DMS79 treated with DMSO at 0.1 percent for 48 hours (cell line): ENCODE measurements at regions not wholly inside any gene's neighbourhood (a gene's known extent, or its start where the extent isn't known, plus 50 kb on each side); places are given as distances from the start of the nearest gene placed in this dataset.

ENCODE experiments used
- DNase-seq: peaks from one replicate; lab custom pipeline; 2025; lab: John Stamatoyannopoulos, UW

GRCh38 chr15:46416544-46416943, 781.7 kb downstream of the SQOR start:
- DNase-seq, result no peak

- DNase-seq, result no peak
Observed at GRCh38 chr15:46420990-46421389, 786.2 kb downstream of the SQOR start.

- DNase-seq, result peak; percentile 29
Observed at GRCh38 chr15:46441294-46442062, 806.6 kb downstream of the SQOR start.

GRCh38 chr15:46442184-46442583, 807.4 kb downstream of the SQOR start:
- DNase-seq, result peak; percentile 18

GRCh38 chr15:46442901-46443590, 808.2 kb downstream of the SQOR start:
- no peak for DNase-seq

- DNase-seq, result no peak
Observed at GRCh38 chr15:46450112-46450809, 815.4 kb downstream of the SQOR start.

GRCh38 chr15:46450810-46451182, 816.0 kb downstream of the SQOR start:
- no peak for DNase-seq

- no peak for DNase-seq
Observed at GRCh38 chr15:46452297-46452820, 817.5 kb downstream of the SQOR start.

GRCh38 chr15:46456456-46456855, 821.6 kb downstream of the SQOR start:
- no peak for DNase-seq

GRCh38 chr15:46460431-46461094, 825.7 kb downstream of the SQOR start:
- DNase-seq, result no peak

GRCh38 chr15:46461416-46461815, 826.6 kb downstream of the SQOR start:
- DNase-seq, result no peak

GRCh38 chr15:46467041-46467440, 832.2 kb downstream of the SQOR start:
- DNase-seq, result no peak

- DNase-seq, result no peak
Observed at GRCh38 chr15:46471096-46471495, 836.3 kb downstream of the SQOR start.

GRCh38 chr15:46489276-46489675, 854.4 kb downstream of the SQOR start:
- DNase-seq, result no peak

GRCh38 chr15:46496491-46497115, 861.8 kb downstream of the SQOR start:
- DNase-seq, result no peak

GRCh38 chr15:46502667-46503066, 867.8 kb downstream of the SQOR start:
- DNase-seq, result no peak

GRCh38 chr15:46518381-46518780, 883.6 kb downstream of the SQOR start:
- no peak for DNase-seq

GRCh38 chr15:46523701-46524100, 888.9 kb downstream of the SQOR start:
- DNase-seq, result no peak

- DNase-seq, result no peak
Observed at GRCh38 chr15:46525984-46526725, 891.3 kb downstream of the SQOR start.

GRCh38 chr15:46526726-46527110, 891.9 kb downstream of the SQOR start:
- no peak for DNase-seq

- DNase-seq, result no peak
Observed at GRCh38 chr15:46543626-46544025, 908.8 kb downstream of the SQOR start.
